Erythroblast (primary cell): ENCODE measurements at regions not wholly inside any gene's neighbourhood (a gene's known extent, or its start where the extent isn't known, plus 50 kb on each side); places are given as distances from the start of the nearest gene placed in this dataset.

Source experiments
- GATA1 ChIP-seq: IDR thresholded peaks from 2 replicates; pipeline ENCODE4 v1.6.1; 2011; ENCODE audit warnings: low read depth, mild to moderate bottlenecking, control low read depth, low read length, moderate library complexity
- POLR2A ChIP-seq: IDR thresholded peaks from 2 replicates; pipeline ENCODE4 v1.6.1; 2011; ENCODE audit warnings: mild to moderate bottlenecking, low read length

- TF ChIP-seq POLR2A: no peak
- TF ChIP-seq GATA1: no peak
These were observed 465.3 kb downstream of the ACTR3B start for GRCh38 chr7:153224890-153225289.
